ENCODE measurements at regions not wholly inside any gene's neighbourhood (a gene's known extent, or its start where the extent isn't known, plus 50 kb on each side); places are given as distances from the start of the nearest gene placed in this dataset.
"Not testable (repeated sequence)": the region's sequence is repeated elsewhere in the genome, so short reads cannot be mapped to it uniquely, and the experiment has no call there.

DNA sequence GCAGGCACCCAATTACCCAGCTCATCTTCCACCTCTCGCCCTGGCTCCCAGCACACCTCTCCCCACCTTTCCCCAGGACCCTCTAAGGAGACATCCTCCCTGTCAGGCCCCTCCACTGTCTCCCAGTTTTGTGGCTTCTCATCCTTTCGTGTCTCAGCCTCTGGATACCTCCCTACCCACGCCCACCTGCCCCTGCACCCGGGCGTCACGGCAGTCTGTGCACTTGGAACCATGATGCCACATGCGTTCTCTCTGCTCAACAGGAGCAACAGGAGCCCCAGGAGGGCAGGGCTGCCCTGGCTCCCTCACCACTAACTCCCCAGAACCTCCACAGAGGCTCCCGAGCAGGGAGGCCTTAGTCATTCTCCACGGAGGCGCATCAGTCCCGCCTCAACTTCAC, 472.8 kb downstream of the TP53TG3F start:
- TF ChIP-seq, protein P1, sequence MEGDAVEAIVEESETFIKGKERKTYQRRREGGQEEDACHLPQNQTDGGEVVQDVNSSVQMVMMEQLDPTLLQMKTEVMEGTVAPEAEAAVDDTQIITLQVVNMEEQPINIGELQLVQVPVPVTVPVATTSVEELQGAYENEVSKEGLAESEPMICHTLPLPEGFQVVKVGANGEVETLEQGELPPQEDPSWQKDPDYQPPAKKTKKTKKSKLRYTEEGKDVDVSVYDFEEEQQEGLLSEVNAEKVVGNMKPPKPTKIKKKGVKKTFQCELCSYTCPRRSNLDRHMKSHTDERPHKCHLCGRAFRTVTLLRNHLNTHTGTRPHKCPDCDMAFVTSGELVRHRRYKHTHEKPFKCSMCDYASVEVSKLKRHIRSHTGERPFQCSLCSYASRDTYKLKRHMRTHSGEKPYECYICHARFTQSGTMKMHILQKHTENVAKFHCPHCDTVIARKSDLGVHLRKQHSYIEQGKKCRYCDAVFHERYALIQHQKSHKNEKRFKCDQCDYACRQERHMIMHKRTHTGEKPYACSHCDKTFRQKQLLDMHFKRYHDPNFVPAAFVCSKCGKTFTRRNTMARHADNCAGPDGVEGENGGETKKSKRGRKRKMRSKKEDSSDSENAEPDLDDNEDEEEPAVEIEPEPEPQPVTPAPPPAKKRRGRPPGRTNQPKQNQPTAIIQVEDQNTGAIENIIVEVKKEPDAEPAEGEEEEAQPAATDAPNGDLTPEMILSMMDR (IDR thresholded peaks at IDR 0.05; ENCODE audit: low read depth, low read length), result not testable (repeated sequence)
- TF ChIP-seq POLR2A (IDR thresholded peaks at IDR 0.05; ENCODE audit: extremely low read depth, insufficient read length); MYC (IDR thresholded peaks at IDR 0.05; ENCODE audit: low read depth, low read length): not testable (repeated sequence)
